Keratinocyte (primary cell): ENCODE measurements at regions not wholly inside any gene's neighbourhood (a gene's known extent, or its start where the extent isn't known, plus 50 kb on each side); places are given as distances from the start of the nearest gene placed in this dataset.

Experiments used
- DNase-seq: peaks from one replicate; pipeline ENCODE4 v3.0.0-alpha.2; 2011; ENCODE audit warnings: low read depth, missing footprints, low spot score
- FAIRE-seq: peaks from 2 replicates; lab custom pipeline; 2011; peaks lifted over from hg19 to GRCh38; lab: Jason Lieb, UNC
- H2AFZ ChIP-seq: 2 replicates; pipeline ENCODE4 v1.6.0; 2012; ENCODE audit warnings: low read length, control low read depth, inconsistent platforms; ENCODE audit not compliant: control insufficient read depth
- H3K27ac ChIP-seq: 2 replicates; pipeline ENCODE4 v1.5.1; 2011; ENCODE audit warnings: low read length; ENCODE audit not compliant: control insufficient read depth, insufficient read depth
- H3K27me3 ChIP-seq: 3 replicates; pipeline ENCODE4 v1.6.0; 2011; ENCODE audit warnings: low read length; ENCODE audit not compliant: control insufficient read depth, insufficient read depth; ENCODE audit errors: extremely low read depth
- H3K36me3 ChIP-seq, 2 experiments: 2 replicates in 1 of 2; 3 replicates in 1 of 2; pipeline ENCODE4 v1.5.1; 2011; ENCODE audit warnings: low read length in 2 of 2, mild to moderate bottlenecking in 1 of 2; ENCODE audit not compliant: control insufficient read depth in 2 of 2, insufficient read depth in 2 of 2; ENCODE audit errors: extremely low read depth in 1 of 2
- H3K4me1 ChIP-seq: 3 replicates; pipeline ENCODE4 v1.5.1; 2011; ENCODE audit warnings: low read length; ENCODE audit not compliant: control insufficient read depth, insufficient read depth; ENCODE audit errors: extremely low read depth
- H3K4me2 ChIP-seq: 3 replicates; pipeline ENCODE4 v1.6.0; 2011; ENCODE audit warnings: low read depth, low read length; ENCODE audit not compliant: control insufficient read depth, insufficient read depth; ENCODE audit errors: extremely low read depth
- H3K4me3 ChIP-seq, 3 experiments: fragments of 200-600 bp in 1 of 3; sonication (generic) in 1 of 3; 2 replicates in 2 of 3; 3 replicates in 1 of 3; pipeline ENCODE4 v1.5.1; 2011 to 2016; ENCODE audit warnings: low read length in 3 of 3, mild to moderate bottlenecking in 3 of 3, control low read depth in 2 of 3, inconsistent platforms in 1 of 3, low read depth in 1 of 3, mixed read lengths in 1 of 3, mixed run types in 1 of 3, moderate library complexity in 1 of 3; ENCODE audit not compliant: control insufficient read depth in 2 of 3, insufficient read depth in 2 of 3; ENCODE audit errors: extremely low read depth in 1 of 3
- H3K79me2 ChIP-seq: 2 replicates; pipeline ENCODE4 v1.6.0; 2012; ENCODE audit warnings: low read length; ENCODE audit not compliant: control insufficient read depth, insufficient read depth
- H3K9ac ChIP-seq: 3 replicates; pipeline ENCODE4 v1.6.0; 2011; ENCODE audit warnings: low read length; ENCODE audit not compliant: control insufficient read depth, insufficient read depth; ENCODE audit errors: extremely low read depth
- H3K9me1 ChIP-seq: 3 replicates; pipeline ENCODE4 v1.6.0; 2011; ENCODE audit warnings: low read length; ENCODE audit not compliant: control insufficient read depth, insufficient read depth; ENCODE audit errors: extremely low read depth
- H3K9me3 ChIP-seq: 2 replicates; pipeline ENCODE4 v1.5.1; 2012; ENCODE audit warnings: low read depth, low read length; ENCODE audit not compliant: control insufficient read depth
- H4K20me1 ChIP-seq: 3 replicates; pipeline ENCODE4 v1.6.0; 2011; ENCODE audit warnings: low read length; ENCODE audit not compliant: control insufficient read depth, insufficient read depth; ENCODE audit errors: extremely low read depth
- EZH2 ChIP-seq: IDR thresholded peaks from one replicate; pipeline ENCODE4 v1.6.1; 2012; ENCODE audit warnings: inconsistent platforms, mild to moderate bottlenecking, low read length, moderate library complexity
- dilution Hi-C: fragments of 300-500 bp; cut with MboI; formaldehyde crosslinking; loops from one replicate; pipeline ENCODE4 v1.7.0; 2020; ENCODE audit warnings: low sequenced_read_pairs; ENCODE audit not compliant: extremely low pct_ligation_motif_present
- TF ChIP-seq, protein P1 (sequence below), 3 experiments: IDR thresholded peaks in 1 of 3; conservative IDR thresholded peaks in 1 of 3; optimal IDR thresholded peaks in 1 of 3; 2 replicates in 2 of 3; 3 replicates in 1 of 3; pipeline versions ENCODE3 to v1.5.1; 2011; ENCODE audit warnings: low read length in 3 of 3, mild to moderate bottlenecking in 3 of 3, moderate library complexity in 2 of 3, control low read depth in 1 of 3, inconsistent platforms in 1 of 3; ENCODE audit not compliant: insufficient read depth in 2 of 3; ENCODE audit errors: extremely low read depth in 1 of 3

DNA sequence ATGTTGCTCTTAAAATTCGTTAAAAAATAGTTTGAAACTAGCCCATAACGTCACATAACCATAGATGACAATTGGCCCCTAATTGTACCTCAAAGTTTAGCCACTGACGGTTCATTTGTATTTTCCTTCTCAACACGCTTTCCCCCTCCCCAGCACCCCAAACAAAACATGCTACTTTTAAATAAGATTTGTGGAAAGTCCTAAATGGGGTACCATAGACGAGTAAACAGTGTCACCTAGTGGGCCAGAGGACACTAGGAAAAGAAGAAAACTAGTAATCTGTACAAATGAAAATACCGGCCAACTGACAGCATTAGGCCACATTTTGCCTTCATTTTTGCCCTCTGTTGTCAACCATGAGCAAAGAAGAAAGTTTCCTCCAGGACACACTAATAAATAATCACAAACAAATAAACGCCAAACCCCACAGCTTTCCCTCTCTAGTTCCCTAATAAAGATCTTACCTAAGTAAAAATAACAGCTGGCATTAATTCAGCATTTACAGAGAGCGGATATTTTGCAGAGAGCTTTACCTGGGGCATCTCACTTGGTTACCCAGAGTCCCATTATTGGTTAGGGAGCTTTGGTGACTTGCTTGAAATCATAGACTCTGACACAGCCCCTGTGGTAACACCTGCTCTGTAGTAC, 175.1 kb upstream of the ATP11B start:
- no peak overlapping the region for H2AFZ ChIP-seq
- dilution Hi-C loops, result no loop called here
- H3K9ac ChIP-seq, result peak overlapping the region; percentile 55
- no peaks in the 10 kb centered on the region for H4K20me1 ChIP-seq
- no peaks in the 10 kb centered on the region for H3K79me2 ChIP-seq
- H3K27me3 ChIP-seq, result no peaks in the 10 kb centered on the region
- no peaks in the 10 kb centered on the region for H3K9me3 ChIP-seq
- DNase-seq (no peak), FAIRE-seq (peak; percentile 69)
- H3K27ac ChIP-seq, result peak overlapping the region; percentile 65
- peaks cover 23% of the 10 kb centered on the region for H3K4me1 ChIP-seq
- no peak overlapping the region for H3K4me3 ChIP-seq
- no peaks in the 10 kb centered on the region for H3K36me3 ChIP-seq
- H3K4me2 ChIP-seq, result peak overlapping the region; percentile 11
- TF ChIP-seq, protein P1, sequence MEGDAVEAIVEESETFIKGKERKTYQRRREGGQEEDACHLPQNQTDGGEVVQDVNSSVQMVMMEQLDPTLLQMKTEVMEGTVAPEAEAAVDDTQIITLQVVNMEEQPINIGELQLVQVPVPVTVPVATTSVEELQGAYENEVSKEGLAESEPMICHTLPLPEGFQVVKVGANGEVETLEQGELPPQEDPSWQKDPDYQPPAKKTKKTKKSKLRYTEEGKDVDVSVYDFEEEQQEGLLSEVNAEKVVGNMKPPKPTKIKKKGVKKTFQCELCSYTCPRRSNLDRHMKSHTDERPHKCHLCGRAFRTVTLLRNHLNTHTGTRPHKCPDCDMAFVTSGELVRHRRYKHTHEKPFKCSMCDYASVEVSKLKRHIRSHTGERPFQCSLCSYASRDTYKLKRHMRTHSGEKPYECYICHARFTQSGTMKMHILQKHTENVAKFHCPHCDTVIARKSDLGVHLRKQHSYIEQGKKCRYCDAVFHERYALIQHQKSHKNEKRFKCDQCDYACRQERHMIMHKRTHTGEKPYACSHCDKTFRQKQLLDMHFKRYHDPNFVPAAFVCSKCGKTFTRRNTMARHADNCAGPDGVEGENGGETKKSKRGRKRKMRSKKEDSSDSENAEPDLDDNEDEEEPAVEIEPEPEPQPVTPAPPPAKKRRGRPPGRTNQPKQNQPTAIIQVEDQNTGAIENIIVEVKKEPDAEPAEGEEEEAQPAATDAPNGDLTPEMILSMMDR (optimal IDR thresholded peaks at IDR 0.05 in 1 of 3, IDR thresholded peaks at IDR 0.05 in 1 of 3, conservative IDR thresholded peaks at IDR 0.05 in 1 of 3; ENCODE audit: extremely low read depth in 1 of 3, insufficient read depth in 2 of 3, low read length in 3 of 3), result peak; percentile 50 to 75 (median 63)
- no peak for TF ChIP-seq EZH2
- no peaks in the 10 kb centered on the region for H3K9me1 ChIP-seq

DNA sequence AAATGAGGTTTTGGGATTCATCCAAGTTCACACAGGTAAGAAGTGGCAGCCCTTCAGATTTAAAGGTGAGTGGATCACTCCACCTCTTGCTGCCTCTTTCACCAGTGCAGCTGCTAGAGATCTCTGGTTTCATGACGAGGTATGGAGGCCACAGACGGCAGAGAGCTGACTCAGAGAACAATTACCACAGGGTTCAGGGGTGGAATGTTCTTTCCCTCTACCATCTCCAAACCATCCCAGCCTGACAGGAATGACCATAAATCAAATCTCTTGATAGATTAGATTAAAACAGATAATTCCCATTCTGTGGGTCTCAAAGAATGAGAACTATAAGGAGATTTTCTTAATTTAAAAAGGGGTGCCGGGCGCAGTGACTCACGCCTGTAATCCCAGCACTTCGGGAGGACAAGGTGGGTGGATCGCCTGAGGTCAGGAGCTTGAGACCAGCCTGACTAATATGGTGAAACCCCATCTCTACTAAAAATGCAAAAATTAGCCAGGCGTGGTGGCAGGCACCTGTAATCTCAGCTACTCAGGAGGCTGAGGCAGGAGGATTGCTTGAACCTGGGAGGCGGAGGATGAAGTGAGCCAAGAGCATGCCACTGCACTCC, 174.2 kb upstream of the ATP11B start:
- Histone ChIP-seq H3K9ac (peak overlapping the region; percentile 55), H4K20me1 (no peaks in the 10 kb centered on the region), H3K27me3 (no peaks in the 10 kb centered on the region), H3K36me3 (no peaks in the 10 kb centered on the region), H3K4me2 (peak overlapping the region; percentile 42), H3K79me2 (no peaks in the 10 kb centered on the region), H3K4me3 (no peak overlapping the region), H3K27ac (peak overlapping the region; percentile 65), H2AFZ (no peak overlapping the region), H3K4me1 (peaks cover 23% of the 10 kb centered on the region), H3K9me1 (no peaks in the 10 kb centered on the region), H3K9me3 (no peaks in the 10 kb centered on the region)
- TF ChIP-seq, protein P1 (optimal IDR thresholded peaks at IDR 0.05 in 1 of 3, IDR thresholded peaks at IDR 0.05 in 1 of 3, conservative IDR thresholded peaks at IDR 0.05 in 1 of 3; ENCODE audit: extremely low read depth in 1 of 3, insufficient read depth in 2 of 3, low read length in 3 of 3), result no peak
- TF ChIP-seq EZH2, result no peak
- dilution Hi-C loops, result no loop called here
- DNase-seq (no peak), FAIRE-seq (peak; percentile 76)
